DOHH2 (cell line): ENCODE measurements at regions not wholly inside any gene's neighbourhood (a gene's known extent, or its start where the extent isn't known, plus 50 kb on each side); places are given as distances from the start of the nearest gene placed in this dataset.

Experiments used
- H3F3A ChIP-seq: fragments of 200-600 bp; sonication (generic), shearing (Covaris generic); 2 replicates; pipeline ENCODE4 v1.6.0; 2016; ENCODE audit warnings: antibody characterized with exemption, mild to moderate bottlenecking; ENCODE audit not compliant: control insufficient read depth, insufficient read depth
- H3K27ac ChIP-seq: fragments of 200-600 bp; sonication (generic); 2 replicates; pipeline ENCODE4 v1.5.1; 2014; ENCODE audit warnings: low read depth, mild to moderate bottlenecking, low read length, moderate library complexity
- H3K27me3 ChIP-seq: fragments of 200-600 bp; sonication (generic); 2 replicates; pipeline ENCODE4 v1.6.1; 2014; ENCODE audit warnings: mild to moderate bottlenecking, low read length, mixed read lengths; ENCODE audit not compliant: control insufficient read depth
- H3K36me3 ChIP-seq: fragments of 200-600 bp; sonication (generic); 2 replicates; pipeline ENCODE4 v1.6.1; 2014; ENCODE audit warnings: mild to moderate bottlenecking, low read length, moderate library complexity, mixed read lengths; ENCODE audit not compliant: control insufficient read depth
- H3K4me1 ChIP-seq: fragments of 200-600 bp; sonication (generic); 2 replicates; pipeline ENCODE4 v1.6.1; 2014; ENCODE audit warnings: mild to moderate bottlenecking, low read length, mixed read lengths; ENCODE audit not compliant: control insufficient read depth
- H3K4me2 ChIP-seq: fragments of 200-600 bp; sonication (generic); 2 replicates; pipeline ENCODE4 v1.6.0; 2014; ENCODE audit warnings: mild to moderate bottlenecking, low read length, moderate library complexity
- H3K4me3 ChIP-seq: fragments of 200-600 bp; sonication (generic); 2 replicates; pipeline ENCODE4 v1.5.1; 2014; ENCODE audit warnings: mild to moderate bottlenecking, low read length, mixed read lengths
- H3K79me2 ChIP-seq: fragments of 200-600 bp; sonication (generic); 2 replicates; pipeline ENCODE4 v1.6.1; 2014; ENCODE audit warnings: mild to moderate bottlenecking, low read length, mixed read lengths; ENCODE audit not compliant: control insufficient read depth
- H3K9me2 ChIP-seq: fragments of 200-600 bp; sonication (generic); replicated peaks from 2 replicates; pipeline ENCODE4 v1.6.1; 2014; ENCODE audit warnings: mild to moderate bottlenecking, low read length, mixed read lengths; ENCODE audit not compliant: control insufficient read depth
- H3K9me3 ChIP-seq: fragments of 200-600 bp; sonication (generic); 2 replicates; pipeline ENCODE4 v1.6.1; 2014; ENCODE audit warnings: antibody characterized with exemption, low read length, mixed read lengths; ENCODE audit not compliant: control insufficient read depth, insufficient read depth
- H4K20me1 ChIP-seq: fragments of 200-600 bp; sonication (generic); 2 replicates; pipeline ENCODE4 v1.6.0; 2014; ENCODE audit warnings: low read depth, mild to moderate bottlenecking, antibody characterized with exemption, low read length, moderate library complexity; ENCODE audit not compliant: control insufficient read depth, insufficient read depth
- CTCF ChIP-seq: fragments of 200-600 bp; sonication (generic); IDR thresholded peaks from one replicate; pipeline ENCODE4 v1.5.1; 2014; ENCODE audit warnings: antibody characterized with exemption, mild to moderate bottlenecking, low read depth, low read length; ENCODE audit not compliant: poor library complexity, severe bottlenecking
- EZH2phosphoT487 ChIP-seq: fragments of 200-600 bp; sonication (generic); IDR thresholded peaks from 2 replicates; pipeline ENCODE4 v1.6.1; 2017; ENCODE audit warnings: borderline replicate concordance, mild to moderate bottlenecking, antibody characterized with exemption, low read length, moderate library complexity, mixed read lengths

GRCh38 chr11:121833970-121834369, 282.0 kb downstream of the BLID start:
- TF ChIP-seq EZH2phosphoT487: no peak
- no peak for TF ChIP-seq CTCF
- Histone ChIP-seq H3K36me3 (no peaks in the 10 kb centered on the region), H3K4me2 (no peak overlapping the region), H3K4me3 (no peak overlapping the region), H3K79me2 (no peaks in the 10 kb centered on the region), H3K9me3 (peaks cover 3% of the 10 kb centered on the region; the same call in 1 of the 2 replicates), H4K20me1 (no peaks in the 10 kb centered on the region), H3K27ac (no peak overlapping the region), H3K4me1 (no peaks in the 10 kb centered on the region), H3F3A (no peaks in the 10 kb centered on the region), H3K27me3 (no peaks in the 10 kb centered on the region), H3K9me2 (no peaks in the 10 kb centered on the region)

- TF ChIP-seq EZH2phosphoT487 (no peak), CTCF (no peak)
- Histone ChIP-seq H3K27me3 (no peaks in the 10 kb centered on the region), H3K4me1 (no peaks in the 10 kb centered on the region), H3F3A (no peaks in the 10 kb centered on the region), H3K79me2 (no peaks in the 10 kb centered on the region), H3K27ac (no peak overlapping the region), H3K9me2 (no peaks in the 10 kb centered on the region), H3K36me3 (no peaks in the 10 kb centered on the region), H4K20me1 (no peaks in the 10 kb centered on the region), H3K4me2 (no peak overlapping the region), H3K9me3 (peaks cover 3% of the 10 kb centered on the region; the same call in 1 of the 2 replicates), H3K4me3 (no peak overlapping the region)
These were observed 286.8 kb downstream of the BLID start for GRCh38 chr11:121829159-121829643.

GRCh38 chr11:121814962-121815361, 301.1 kb downstream of the BLID start:
- Histone ChIP-seq H3K27ac (no peak overlapping the region), H3K36me3 (no peaks in the 10 kb centered on the region), H3K79me2 (no peaks in the 10 kb centered on the region), H3K27me3 (no peaks in the 10 kb centered on the region), H3K9me2 (no peaks in the 10 kb centered on the region), H3K4me3 (no peak overlapping the region), H4K20me1 (no peaks in the 10 kb centered on the region), H3K9me3 (peaks cover 3% of the 10 kb centered on the region; the same call in 1 of the 2 replicates), H3F3A (no peaks in the 10 kb centered on the region), H3K4me2 (no peak overlapping the region), H3K4me1 (no peaks in the 10 kb centered on the region)
- TF ChIP-seq CTCF (no peak), EZH2phosphoT487 (no peak)

- no peaks in the 10 kb centered on the region for H3F3A ChIP-seq
- no peak overlapping the region for H3K4me3 ChIP-seq
- H3K9me3 ChIP-seq: peaks cover 3% of the 10 kb centered on the region; the same call in 1 of the 2 replicates
- TF ChIP-seq EZH2phosphoT487 (no peak), CTCF (no peak)
- H3K4me2 ChIP-seq: no peak overlapping the region
- H3K4me1 ChIP-seq: no peaks in the 10 kb centered on the region
- H3K9me2 ChIP-seq: no peaks in the 10 kb centered on the region
- H3K27ac ChIP-seq: no peak overlapping the region
- no peaks in the 10 kb centered on the region for H3K79me2 ChIP-seq
- H3K36me3 ChIP-seq: no peaks in the 10 kb centered on the region
- H3K27me3 ChIP-seq: no peaks in the 10 kb centered on the region
- no peaks in the 10 kb centered on the region for H4K20me1 ChIP-seq
These were observed 301.7 kb downstream of the BLID start for GRCh38 chr11:121814296-121814695.
